IMR-90 (cell line): ENCODE measurements at regions not wholly inside any gene's neighbourhood (a gene's known extent, or its start where the extent isn't known, plus 50 kb on each side); places are given as distances from the start of the nearest gene placed in this dataset.

Experiments used
- ATAC-seq: fragments of 200-7000 bp; cut with Tn5 transposase; 2 replicates; pipeline ENCODE4 v1.9.1; 2020; ENCODE audit warnings: low read depth, mild to moderate bottlenecking, moderate library complexity
- BruUV-seq: library from RNA; stranded (reverse); fragments of 400-500 nt; replicated peaks from 2 replicates; lab custom pipeline; 2021; lab: Mats Ljungman, UMichigan
- CTCF ChIA-PET: fragments of 300-600 bp; formaldehyde crosslinking; extraction: SDS; loops from one replicate; lab custom pipeline; 2021; ENCODE audit warnings: antibody characterized with exemption; lab: Yijun Ruan, JAX
- POLR2A ChIA-PET: fragments of 300-600 bp; sonication (Branson Sonifier 250); formaldehyde crosslinking; loops from one replicate; lab custom pipeline; 2022; ENCODE audit warnings: antibody characterized with exemption; ENCODE audit not compliant: unreplicated experiment; lab: Charles Lee
- DNase-seq: peaks from one replicate; pipeline ENCODE4 v3.0.0; 2013
- H2AFZ ChIP-seq: replicated peaks from 2 replicates; pipeline ENCODE3; 2013; ENCODE audit warnings: low read length, mild to moderate bottlenecking; ENCODE audit not compliant: poor library complexity
- H2AK5ac ChIP-seq: 2 replicates; pipeline ENCODE4 v1.6.1; 2013; ENCODE audit warnings: low read depth, low read length, inconsistent platforms
- H2AK9ac ChIP-seq: replicated peaks from 2 replicates; pipeline ENCODE3; 2013; ENCODE audit warnings: mild to moderate bottlenecking, low read depth, low read length, moderate library complexity; ENCODE audit not compliant: poor library complexity
- H2BK120ac ChIP-seq: 2 replicates; pipeline ENCODE4 v1.6.1; 2013; ENCODE audit warnings: low read depth, low read length, inconsistent platforms
- H2BK15ac ChIP-seq: 3 replicates; pipeline ENCODE4 v1.6.1; 2013; ENCODE audit warnings: low read depth, low read length, inconsistent platforms
- H2BK20ac ChIP-seq: 2 replicates; pipeline ENCODE4 v1.6.1; 2013; ENCODE audit warnings: low read depth, mild to moderate bottlenecking, inconsistent platforms, low read length, moderate library complexity
- H2BK5ac ChIP-seq: 2 replicates; pipeline ENCODE4 v1.6.1; 2013; ENCODE audit warnings: mild to moderate bottlenecking, low read depth, low read length, inconsistent platforms; ENCODE audit not compliant: poor library complexity, severe bottlenecking
- H3K14ac ChIP-seq: replicated peaks from 2 replicates; pipeline ENCODE4 v1.6.1; 2013; ENCODE audit warnings: low read depth, low read length, inconsistent platforms
- H3K18ac ChIP-seq: 2 replicates; pipeline ENCODE4 v1.6.1; 2013; ENCODE audit warnings: low read depth, low read length, control low read depth
- H3K23ac ChIP-seq: 2 replicates; pipeline ENCODE4 v1.6.1; 2013; ENCODE audit warnings: low read depth, low read length, inconsistent platforms
- H3K27ac ChIP-seq: 2 replicates; pipeline ENCODE4 v1.5.1; 2013; ENCODE audit warnings: mild to moderate bottlenecking, control low read depth, low read length; ENCODE audit not compliant: insufficient read depth
- H3K27me3 ChIP-seq: 2 replicates; pipeline ENCODE4 v1.6.1; 2013; ENCODE audit warnings: low read length; ENCODE audit not compliant: control insufficient read depth, insufficient read depth
- H3K36me3 ChIP-seq: 2 replicates; pipeline ENCODE4 v1.6.1; 2013; ENCODE audit warnings: low read length, mixed read lengths; ENCODE audit not compliant: control insufficient read depth, insufficient read depth
- H3K4ac ChIP-seq: 2 replicates; pipeline ENCODE4 v1.6.1; 2013; ENCODE audit warnings: low read depth, low read length, inconsistent platforms
- H3K4me1 ChIP-seq: 2 replicates; pipeline ENCODE4 v1.6.1; 2013; ENCODE audit warnings: low read length, mixed read lengths; ENCODE audit not compliant: control insufficient read depth, insufficient read depth
- H3K4me2 ChIP-seq: 2 replicates; pipeline ENCODE4 v1.6.1; 2013; ENCODE audit warnings: low read depth, mild to moderate bottlenecking, control low read depth, low read length, moderate library complexity
- H3K4me3 ChIP-seq: 2 replicates; pipeline ENCODE4 v1.5.1; 2013; ENCODE audit warnings: low read depth, mild to moderate bottlenecking, control low read depth, low read length, moderate library complexity; ENCODE audit not compliant: insufficient read depth
- H3K56ac ChIP-seq: 2 replicates; pipeline ENCODE4 v1.6.1; 2013; ENCODE audit warnings: low read length, inconsistent platforms; ENCODE audit not compliant: insufficient read depth; ENCODE audit errors: extremely low read depth
- H3K79me1 ChIP-seq, 2 experiments: 2 replicates each; pipeline ENCODE4 v1.6.1; 2013; ENCODE audit warnings: low read length in 2 of 2, inconsistent platforms in 1 of 2, low read depth in 1 of 2
- H3K9ac ChIP-seq: 2 replicates; pipeline ENCODE4 v1.6.1; 2013; ENCODE audit warnings: low read depth, low read length, control low read depth
- H3K9me1 ChIP-seq: 2 replicates; pipeline ENCODE4 v1.6.1; 2013; ENCODE audit warnings: low read length, inconsistent platforms; ENCODE audit not compliant: insufficient read depth
- H3K9me3 ChIP-seq: 2 replicates; pipeline ENCODE4 v1.6.1; 2013; ENCODE audit warnings: low read length; ENCODE audit not compliant: control insufficient read depth, insufficient read depth
- H4K20me1 ChIP-seq: 2 replicates; pipeline ENCODE4 v1.6.1; 2013; ENCODE audit warnings: low read length, inconsistent platforms; ENCODE audit not compliant: insufficient read depth
- H4K5ac ChIP-seq: 2 replicates; pipeline ENCODE4 v1.6.1; 2013; ENCODE audit warnings: mild to moderate bottlenecking, low read depth, low read length, control low read depth
- H4K8ac ChIP-seq, 2 experiments: 2 replicates each; pipeline ENCODE4 v1.6.1; 2013; ENCODE audit warnings: low read depth in 2 of 2, low read length in 2 of 2, control low read depth in 1 of 2, inconsistent platforms in 1 of 2
- H4K91ac ChIP-seq: 2 replicates; pipeline ENCODE4 v1.6.1; 2013; ENCODE audit warnings: low read depth, low read length, inconsistent platforms; ENCODE audit not compliant: insufficient read depth
- BHLHE40 ChIP-seq: fragments of 150-350 bp; IDR thresholded peaks from 2 replicates; pipeline ENCODE4 v1.6.1; 2016; ENCODE audit warnings: mild to moderate bottlenecking, low read depth, low read length
- CEBPB ChIP-seq: IDR thresholded peaks from 2 replicates; pipeline ENCODE4 v1.6.1; 2012; ENCODE audit warnings: low read depth, low read length, improper control_type of control experiment
- CHD1 ChIP-seq: IDR thresholded peaks from 2 replicates; pipeline ENCODE4 v1.6.1; 2012; ENCODE audit warnings: low read depth, low read length, improper control_type of control experiment
- MAFK ChIP-seq: IDR thresholded peaks from 2 replicates; pipeline ENCODE4 v1.6.1; 2012; ENCODE audit warnings: low read depth, low read length, improper control_type of control experiment
- MXI1 ChIP-seq: IDR thresholded peaks from 2 replicates; pipeline ENCODE4 v1.6.1; 2012; ENCODE audit warnings: low read depth, mild to moderate bottlenecking, low read length, moderate library complexity, borderline replicate concordance
- NFE2L2 ChIP-seq: fragments of 150-350 bp; IDR thresholded peaks from 2 replicates; pipeline ENCODE4 v1.6.1; 2016; ENCODE audit warnings: low read depth, mild to moderate bottlenecking, low read length
- POLR2A ChIP-seq: IDR thresholded peaks from 2 replicates; pipeline ENCODE4 v1.6.1; 2012; ENCODE audit warnings: mild to moderate bottlenecking, low read depth, low read length
- RAD21 ChIP-seq: IDR thresholded peaks from 2 replicates; pipeline ENCODE4 v1.6.1; 2012; ENCODE audit warnings: low read length, improper control_type of control experiment
- RFX5 ChIP-seq: IDR thresholded peaks from 2 replicates; pipeline ENCODE4 v1.8.0; 2012; ENCODE audit warnings: low read depth, mild to moderate bottlenecking, low read length, moderate library complexity
- SMC3 ChIP-seq: fragments of 150-350 bp; IDR thresholded peaks from 2 replicates; pipeline ENCODE4 v1.6.1; 2016; ENCODE audit warnings: low read depth, mild to moderate bottlenecking, antibody characterized with exemption, low read length, moderate library complexity
- WGBS, 2 experiments: methylation state at CpG; one replicate each; pipeline versions ENCODE4 v1.1.5 to v1.1.7; 2013; ENCODE audit warnings: missing lambda C conversion rate in 2 of 2; ENCODE audit not compliant: insufficient read length in 1 of 2; ENCODE audit errors: extremely low coverage in 2 of 2; 5-methylcytosine and 5-hydroxymethylcytosine counted together
- dilution Hi-C: fragments of 300-500 bp; cut with HindIII; formaldehyde crosslinking; loops from one replicate; pipeline ENCODE4 v1.14.3; 2018; ENCODE audit warnings: low sequenced_read_pairs; ENCODE audit not compliant: unreplicated experiment
- in situ Hi-C: fragments of 300-500 bp; cut with MboI; formaldehyde crosslinking; loops from 3 replicates; pipeline ENCODE4 v1.14.3; 2019; ENCODE audit warnings: low sequenced_read_pairs, inconsistent platforms, mixed read lengths
- intact Hi-C: fragments of 100-400 bp; cut with micrococcal nuclease; formaldehyde crosslinking; loops from 2 replicates; pipeline ENCODE4 v1.10.0; 2022
- TF ChIP-seq, protein P1 (sequence below): fragments of 150-350 bp; IDR thresholded peaks from 2 replicates; pipeline ENCODE4 v1.6.1; 2017; ENCODE audit warnings: mild to moderate bottlenecking, antibody characterized with exemption, low read length, low read depth
- TF ChIP-seq, protein P2 (sequence below): conservative IDR thresholded peaks from 2 replicates; pipeline ENCODE4 v1.5.1; 2012; ENCODE audit warnings: mild to moderate bottlenecking, low read depth, low read length, improper control_type of control experiment
- TF ChIP-seq, protein P3 (sequence below): fragments of 150-350 bp; IDR thresholded peaks from 2 replicates; pipeline ENCODE4 v1.6.1; 2016; ENCODE audit warnings: low read depth, mild to moderate bottlenecking, low read length, moderate library complexity, borderline replicate concordance

DNA sequence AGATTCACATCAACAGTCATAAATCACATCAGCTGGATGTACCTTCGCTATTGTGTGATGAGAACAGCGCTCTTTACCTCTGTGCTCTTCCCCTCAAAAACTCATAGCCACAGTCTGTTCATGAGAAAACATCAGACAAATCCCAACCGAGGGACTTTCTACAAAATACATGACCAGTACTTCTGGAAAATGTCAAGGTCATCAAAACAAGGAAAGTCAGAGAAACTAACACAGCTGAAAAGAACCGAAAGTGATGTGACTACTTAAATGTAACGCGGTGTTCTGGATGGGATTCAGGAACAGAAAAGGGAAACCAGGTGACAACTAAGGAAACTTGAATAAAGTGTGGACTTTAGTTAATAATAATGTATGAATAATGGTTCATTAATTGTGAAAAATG, 112.0 kb upstream of the CBLN4 start:
- Histone ChIP-seq H3K56ac (no peak overlapping the region), H2BK120ac (no peak overlapping the region), H3K27ac (no peak overlapping the region), H4K91ac (no peak overlapping the region), H4K20me1 (no peaks in the 10 kb centered on the region), H3K9me3 (peaks cover 12% of the 10 kb centered on the region), H3K27me3 (no peaks in the 10 kb centered on the region), H3K4ac (no peak overlapping the region), H2AK9ac (no peak overlapping the region), H3K4me1 (no peaks in the 10 kb centered on the region), H3K9me1 (no peaks in the 10 kb centered on the region), H3K36me3 (no peaks in the 10 kb centered on the region), H2AFZ (no peak overlapping the region), H3K14ac (no peak overlapping the region), H3K79me1 (no peaks in the 10 kb centered on the region), H3K18ac (no peak overlapping the region), H3K4me3 (no peak overlapping the region), H3K23ac (no peak overlapping the region), H2BK20ac (no peak overlapping the region), H2BK15ac (no peak overlapping the region), H4K5ac (no peak overlapping the region), H3K4me2 (no peak overlapping the region), H3K9ac (no peak overlapping the region), H2AK5ac (no peak overlapping the region), H4K8ac (no peak overlapping the region), H2BK5ac (no peak overlapping the region)
- DNase-seq (no peak), ATAC-seq (no peak)
- in situ Hi-C loops (no loop called here), intact Hi-C loops (no loop called here), dilution Hi-C loops (no loop called here)
- no TSS peak for BruUV-seq
- CTCF ChIA-PET = no interaction called here
- no CpG with 5 or more reads among the region's 6 CpGs for WGBS, 2 experiments
- POLR2A ChIA-PET = no interaction called here
- TF ChIP-seq RAD21 = no peak
- no peak for TF ChIP-seq POLR2A
- no peak for TF ChIP-seq CEBPB
- TF ChIP-seq, protein P1, sequence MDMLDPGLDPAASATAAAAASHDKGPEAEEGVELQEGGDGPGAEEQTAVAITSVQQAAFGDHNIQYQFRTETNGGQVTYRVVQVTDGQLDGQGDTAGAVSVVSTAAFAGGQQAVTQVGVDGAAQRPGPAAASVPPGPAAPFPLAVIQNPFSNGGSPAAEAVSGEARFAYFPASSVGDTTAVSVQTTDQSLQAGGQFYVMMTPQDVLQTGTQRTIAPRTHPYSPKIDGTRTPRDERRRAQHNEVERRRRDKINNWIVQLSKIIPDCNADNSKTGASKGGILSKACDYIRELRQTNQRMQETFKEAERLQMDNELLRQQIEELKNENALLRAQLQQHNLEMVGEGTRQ = no peak
- no peak for TF ChIP-seq NFE2L2
- no peak for TF ChIP-seq MAFK
- no peak for TF ChIP-seq CHD1
- TF ChIP-seq MXI1 = no peak
- no peak for TF ChIP-seq BHLHE40
- TF ChIP-seq, protein P2, sequence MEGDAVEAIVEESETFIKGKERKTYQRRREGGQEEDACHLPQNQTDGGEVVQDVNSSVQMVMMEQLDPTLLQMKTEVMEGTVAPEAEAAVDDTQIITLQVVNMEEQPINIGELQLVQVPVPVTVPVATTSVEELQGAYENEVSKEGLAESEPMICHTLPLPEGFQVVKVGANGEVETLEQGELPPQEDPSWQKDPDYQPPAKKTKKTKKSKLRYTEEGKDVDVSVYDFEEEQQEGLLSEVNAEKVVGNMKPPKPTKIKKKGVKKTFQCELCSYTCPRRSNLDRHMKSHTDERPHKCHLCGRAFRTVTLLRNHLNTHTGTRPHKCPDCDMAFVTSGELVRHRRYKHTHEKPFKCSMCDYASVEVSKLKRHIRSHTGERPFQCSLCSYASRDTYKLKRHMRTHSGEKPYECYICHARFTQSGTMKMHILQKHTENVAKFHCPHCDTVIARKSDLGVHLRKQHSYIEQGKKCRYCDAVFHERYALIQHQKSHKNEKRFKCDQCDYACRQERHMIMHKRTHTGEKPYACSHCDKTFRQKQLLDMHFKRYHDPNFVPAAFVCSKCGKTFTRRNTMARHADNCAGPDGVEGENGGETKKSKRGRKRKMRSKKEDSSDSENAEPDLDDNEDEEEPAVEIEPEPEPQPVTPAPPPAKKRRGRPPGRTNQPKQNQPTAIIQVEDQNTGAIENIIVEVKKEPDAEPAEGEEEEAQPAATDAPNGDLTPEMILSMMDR = no peak
- no peak for TF ChIP-seq RFX5
- TF ChIP-seq, protein P3, sequence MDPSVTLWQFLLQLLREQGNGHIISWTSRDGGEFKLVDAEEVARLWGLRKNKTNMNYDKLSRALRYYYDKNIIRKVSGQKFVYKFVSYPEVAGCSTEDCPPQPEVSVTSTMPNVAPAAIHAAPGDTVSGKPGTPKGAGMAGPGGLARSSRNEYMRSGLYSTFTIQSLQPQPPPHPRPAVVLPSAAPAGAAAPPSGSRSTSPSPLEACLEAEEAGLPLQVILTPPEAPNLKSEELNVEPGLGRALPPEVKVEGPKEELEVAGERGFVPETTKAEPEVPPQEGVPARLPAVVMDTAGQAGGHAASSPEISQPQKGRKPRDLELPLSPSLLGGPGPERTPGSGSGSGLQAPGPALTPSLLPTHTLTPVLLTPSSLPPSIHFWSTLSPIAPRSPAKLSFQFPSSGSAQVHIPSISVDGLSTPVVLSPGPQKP = no peak
- no peak for TF ChIP-seq SMC3
